Astrocyte (in vitro differentiated cells and primary cell): ENCODE measurements at regions not wholly inside any gene's neighbourhood (a gene's known extent, or its start where the extent isn't known, plus 50 kb on each side); places are given as distances from the start of the nearest gene placed in this dataset.

Source experiments
- DNase-seq: peaks from one replicate; pipeline ENCODE4 v3.0.0-alpha.2; 2010; ENCODE audit warnings: low read depth
- FAIRE-seq: peaks from 2 replicates; lab custom pipeline; 2011; peaks lifted over from hg19 to GRCh38; lab: Jason Lieb, UNC
- H2AFZ ChIP-seq: 2 replicates; pipeline ENCODE4 v1.6.0; 2012; ENCODE audit warnings: low read depth, low read length, inconsistent platforms
- H3K27ac ChIP-seq: 2 replicates; pipeline ENCODE4 v1.5.1; 2011; ENCODE audit warnings: low read depth, low read length, inconsistent platforms
- H3K27me3 ChIP-seq: 2 replicates; pipeline ENCODE4 v1.6.0; 2011; ENCODE audit warnings: low read length, inconsistent platforms; ENCODE audit not compliant: insufficient read depth
- H3K36me3 ChIP-seq: 2 replicates; pipeline ENCODE4 v1.5.1; 2011; ENCODE audit warnings: low read length, inconsistent platforms; ENCODE audit not compliant: insufficient read depth
- H3K4me1 ChIP-seq: 2 replicates; pipeline ENCODE4 v1.5.1; 2011; ENCODE audit warnings: low read length, inconsistent platforms; ENCODE audit not compliant: insufficient read depth
- H3K4me2 ChIP-seq: 2 replicates; pipeline ENCODE4 v1.6.0; 2012; ENCODE audit warnings: low read length, inconsistent platforms
- H3K4me3 ChIP-seq: 2 replicates; pipeline ENCODE4 v1.5.1; 2011; ENCODE audit warnings: low read depth, mild to moderate bottlenecking, low read length, inconsistent platforms; ENCODE audit not compliant: insufficient read depth
- H3K79me2 ChIP-seq: 2 replicates; pipeline ENCODE4 v1.6.0; 2012; ENCODE audit warnings: mild to moderate bottlenecking, low read length, inconsistent platforms; ENCODE audit not compliant: insufficient read depth
- H3K9ac ChIP-seq: 2 replicates; pipeline ENCODE4 v1.6.0; 2012; ENCODE audit warnings: mild to moderate bottlenecking, low read length, inconsistent platforms
- H3K9me3 ChIP-seq: 2 replicates; pipeline ENCODE4 v1.5.1; 2012; ENCODE audit warnings: low read depth, mild to moderate bottlenecking, low read length, inconsistent platforms; ENCODE audit not compliant: insufficient read depth
- H4K20me1 ChIP-seq: 2 replicates; pipeline ENCODE4 v1.6.0; 2012; ENCODE audit warnings: low read length, inconsistent platforms; ENCODE audit not compliant: insufficient read depth
- H3K27ac Mint-ChIP-seq: one replicate; pipeline ENCODE4 v1.8.0; 2021; ENCODE audit warnings: mild to moderate bottlenecking, mixed read lengths; ENCODE audit not compliant: unreplicated experiment
- H3K27me3 Mint-ChIP-seq: one replicate; pipeline ENCODE4 v1.8.0; 2021; ENCODE audit warnings: low read depth, mixed read lengths; ENCODE audit not compliant: unreplicated experiment
- H3K36me3 Mint-ChIP-seq: one replicate; pipeline ENCODE4 v1.8.0; 2021; ENCODE audit warnings: low read depth, mixed read lengths; ENCODE audit not compliant: unreplicated experiment
- H3K4me1 Mint-ChIP-seq: one replicate; pipeline ENCODE4 v1.8.0; 2021; ENCODE audit warnings: low read depth, mixed read lengths; ENCODE audit not compliant: unreplicated experiment
- H3K4me3 Mint-ChIP-seq: one replicate; pipeline ENCODE4 v1.8.0; 2021; ENCODE audit warnings: mild to moderate bottlenecking, moderate library complexity, mixed read lengths; ENCODE audit not compliant: unreplicated experiment
- H3K9me3 Mint-ChIP-seq: one replicate; pipeline ENCODE4 v1.8.0; 2021; ENCODE audit warnings: mild to moderate bottlenecking, mixed read lengths; ENCODE audit not compliant: unreplicated experiment
- CTCF ChIP-seq: IDR thresholded peaks from 2 replicates; pipeline ENCODE4 v1.5.1; 2011; ENCODE audit warnings: low read depth, mild to moderate bottlenecking, inconsistent platforms, low read length, moderate library complexity; ENCODE audit not compliant: insufficient read depth
- EZH2 ChIP-seq: IDR thresholded peaks from 2 replicates; pipeline ENCODE4 v1.6.1; 2012; ENCODE audit warnings: mild to moderate bottlenecking, low read length, inconsistent platforms; ENCODE audit not compliant: insufficient read depth

- Mint-ChIP-seq H3K9me3 (no peaks in the 10 kb centered on the region), H3K4me3 (no peak overlapping the region), H3K27me3 (no peaks in the 10 kb centered on the region), H3K27ac (no peak overlapping the region), H3K4me1 (no peaks in the 10 kb centered on the region), H3K36me3 (no peaks in the 10 kb centered on the region)
- no peaks in the 10 kb centered on the region for H3K27me3 ChIP-seq
- no peak overlapping the region for H2AFZ ChIP-seq
- H3K9me3 ChIP-seq = no peaks in the 10 kb centered on the region
- no peaks in the 10 kb centered on the region for H4K20me1 ChIP-seq
- DNase-seq (no peak), FAIRE-seq (no peak)
- H3K27ac ChIP-seq = no peak overlapping the region
- TF ChIP-seq CTCF = no peak
- no peak for TF ChIP-seq EZH2
- no peak overlapping the region for H3K9ac ChIP-seq
- H3K36me3 ChIP-seq = no peaks in the 10 kb centered on the region
- H3K4me1 ChIP-seq = no peaks in the 10 kb centered on the region
- no peak overlapping the region for H3K4me2 ChIP-seq
- no peak overlapping the region for H3K4me3 ChIP-seq
- no peaks in the 10 kb centered on the region for H3K79me2 ChIP-seq
Observed at GRCh38 chr3:86547692-86548091, 443.3 kb downstream of the VGLL3 start.

GRCh38 chr3:86537171-86537570 lies 453.8 kb downstream of the VGLL3 start:
- H3K9ac ChIP-seq = no peak overlapping the region
- H3K9me3 ChIP-seq = no peaks in the 10 kb centered on the region
- no peaks in the 10 kb centered on the region for H3K79me2 ChIP-seq
- H3K36me3 ChIP-seq = no peaks in the 10 kb centered on the region
- FAIRE-seq (no peak), DNase-seq (no peak)
- Mint-ChIP-seq H3K27ac (no peak overlapping the region), H3K4me3 (no peak overlapping the region), H3K36me3 (no peaks in the 10 kb centered on the region), H3K27me3 (no peaks in the 10 kb centered on the region), H3K4me1 (no peaks in the 10 kb centered on the region), H3K9me3 (no peaks in the 10 kb centered on the region)
- H3K4me1 ChIP-seq = no peaks in the 10 kb centered on the region
- no peak overlapping the region for H3K27ac ChIP-seq
- no peak overlapping the region for H3K4me3 ChIP-seq
- no peak overlapping the region for H3K4me2 ChIP-seq
- no peaks in the 10 kb centered on the region for H4K20me1 ChIP-seq
- no peak for TF ChIP-seq EZH2
- no peak for TF ChIP-seq CTCF
- H3K27me3 ChIP-seq = no peaks in the 10 kb centered on the region
- H2AFZ ChIP-seq = no peak overlapping the region

GRCh38 chr3:86519819-86520218 lies 471.1 kb downstream of the VGLL3 start:
- FAIRE-seq (no peak), DNase-seq (no peak)
- H3K79me2 ChIP-seq = no peaks in the 10 kb centered on the region
- H3K4me2 ChIP-seq = no peak overlapping the region
- no peaks in the 10 kb centered on the region for H3K4me1 ChIP-seq
- H3K4me3 Mint-ChIP-seq = no peak overlapping the region
- no peaks in the 10 kb centered on the region for H3K27me3 Mint-ChIP-seq
- H3K27ac ChIP-seq = no peak overlapping the region
- no peaks in the 10 kb centered on the region for H3K36me3 Mint-ChIP-seq
- H3K4me1 Mint-ChIP-seq = peaks cover 2% of the 10 kb centered on the region
- no peak overlapping the region for H3K27ac Mint-ChIP-seq
- no peaks in the 10 kb centered on the region for H3K36me3 ChIP-seq
- no peaks in the 10 kb centered on the region for H3K27me3 ChIP-seq
- H3K4me3 ChIP-seq = no peak overlapping the region
- H3K9me3 ChIP-seq = no peaks in the 10 kb centered on the region
- no peak for TF ChIP-seq EZH2
- TF ChIP-seq CTCF = no peak
- H3K9ac ChIP-seq = no peak overlapping the region
- H2AFZ ChIP-seq = no peak overlapping the region
- H3K9me3 Mint-ChIP-seq = no peaks in the 10 kb centered on the region
- H4K20me1 ChIP-seq = no peaks in the 10 kb centered on the region
